ENCODE measurements at regions not wholly inside any gene's neighbourhood (a gene's known extent, or its start where the extent isn't known, plus 50 kb on each side); places are given as distances from the start of the nearest gene placed in this dataset.

GRCh38 chr1:29835406-29835805, 599.1 kb downstream of the PTPRU start:
- peaks cover 0 to 73% (median 0%) of the 10 kb centered on the region in 4 donors for H3K27me3 ChIP-seq
- H3K36me3 ChIP-seq: no peaks in the 10 kb centered on the region
- no peaks in the 10 kb centered on the region for H3K9me3 ChIP-seq
- no peak overlapping the region for H3K27ac ChIP-seq (replicated peaks in 1 of 4)
- 54% methylated on average over 4 of the region's 4 CpGs for WGBS
- no peaks in the 10 kb centered on the region for H3K4me1 ChIP-seq
- TF ChIP-seq POLR2AphosphoS5 (IDR thresholded peaks at IDR 0.05): no peak
- TF ChIP-seq CTCF (IDR thresholded peaks at IDR 0.05): no peak
- no peak for TF ChIP-seq POLR2A (IDR thresholded peaks at IDR 0.05; ENCODE audit: low read depth)
- no peak for TF ChIP-seq EP300 (IDR thresholded peaks at IDR 0.05)
- peak; percentile 87 for DNase-seq (ENCODE audit: extremely low spot score)
- H3K4me3 ChIP-seq: no peak overlapping the region
- intact Hi-C loops (cut with DNase I): no loop called here

GRCh38 chr1:29833581-29833980, 597.3 kb downstream of the PTPRU start:
- 98% methylated on average over 6 of the region's 6 CpGs for WGBS

GRCh38 chr1:29832936-29833335, 596.6 kb downstream of the PTPRU start:
- Histone ChIP-seq H3K27me3 (peaks cover 0 to 80% (median 0%) of the 10 kb centered on the region in 4 donors), H3K27ac (replicated peaks in 1 of 4) (no peak overlapping the region), H3K9me3 (no peaks in the 10 kb centered on the region), H3K4me1 (no peaks in the 10 kb centered on the region), H3K36me3 (no peaks in the 10 kb centered on the region), H3K4me3 (no peak overlapping the region)
- DNase-seq (ENCODE audit: extremely low spot score): peak; percentile 68
- no peak for TF ChIP-seq EP300 (IDR thresholded peaks at IDR 0.05)
- no peak for TF ChIP-seq POLR2A (IDR thresholded peaks at IDR 0.05; ENCODE audit: low read depth)
- no peak for TF ChIP-seq CTCF (IDR thresholded peaks at IDR 0.05)
- TF ChIP-seq POLR2AphosphoS5 (IDR thresholded peaks at IDR 0.05): no peak
- 86% methylated on average over 4 of the region's 5 CpGs for WGBS
- intact Hi-C loops (cut with DNase I): no loop called here

More at GRCh38 chr1:29833581-29833980, 597.3 kb downstream of the PTPRU start:
- intact Hi-C loops (cut with DNase I): no loop called here
- Histone ChIP-seq H3K4me3 (no peak overlapping the region), H3K4me1 (no peaks in the 10 kb centered on the region), H3K27ac (replicated peaks in 1 of 4) (no peak overlapping the region), H3K27me3 (peaks cover 0 to 74% (median 0%) of the 10 kb centered on the region in 4 donors), H3K9me3 (no peaks in the 10 kb centered on the region), H3K36me3 (no peaks in the 10 kb centered on the region)
- DNase-seq (ENCODE audit: extremely low spot score): no peak
- TF ChIP-seq CTCF (IDR thresholded peaks at IDR 0.05) (no peak), EP300 (IDR thresholded peaks at IDR 0.05) (no peak), POLR2AphosphoS5 (IDR thresholded peaks at IDR 0.05) (no peak), POLR2A (IDR thresholded peaks at IDR 0.05; ENCODE audit: low read depth) (no peak)

- intact Hi-C loops (cut with DNase I): no loop called here
These were observed 596.1 kb downstream of the PTPRU start for GRCh38 chr1:29832471-29832870.

More at GRCh38 chr1:29832471-29832870, 596.1 kb downstream of the PTPRU start:
- no peaks in the 10 kb centered on the region for H3K36me3 ChIP-seq
- H3K4me1 ChIP-seq: no peaks in the 10 kb centered on the region
- no peak overlapping the region for H3K27ac ChIP-seq (replicated peaks in 1 of 4)
- H3K4me3 ChIP-seq: no peak overlapping the region
- H3K27me3 ChIP-seq: peaks cover 0 to 82% (median 2%) of the 10 kb centered on the region in 4 donors
- WGBS: 71% methylated on average over 8 of the region's 8 CpGs
- peak; percentile 80 for DNase-seq (ENCODE audit: extremely low spot score)
- TF ChIP-seq EP300 (IDR thresholded peaks at IDR 0.05) (no peak), CTCF (IDR thresholded peaks at IDR 0.05) (no peak), POLR2A (IDR thresholded peaks at IDR 0.05; ENCODE audit: low read depth) (no peak), POLR2AphosphoS5 (IDR thresholded peaks at IDR 0.05) (no peak)
- H3K9me3 ChIP-seq: no peaks in the 10 kb centered on the region

Measured in esophagus muscularis mucosa (tissue), 4 donors.